COR-L47 (cell line): ENCODE measurements at regions not wholly inside any gene's neighbourhood (a gene's known extent, or its start where the extent isn't known, plus 50 kb on each side); places are given as distances from the start of the nearest gene placed in this dataset.
"Not testable (repeated sequence)": the region's sequence is repeated elsewhere in the genome, so short reads cannot be mapped to it uniquely, and the experiment has no call there.

Source experiments
- DNase-seq: peaks from one replicate; lab custom pipeline; 2025; lab: John Stamatoyannopoulos, UW

DNA sequence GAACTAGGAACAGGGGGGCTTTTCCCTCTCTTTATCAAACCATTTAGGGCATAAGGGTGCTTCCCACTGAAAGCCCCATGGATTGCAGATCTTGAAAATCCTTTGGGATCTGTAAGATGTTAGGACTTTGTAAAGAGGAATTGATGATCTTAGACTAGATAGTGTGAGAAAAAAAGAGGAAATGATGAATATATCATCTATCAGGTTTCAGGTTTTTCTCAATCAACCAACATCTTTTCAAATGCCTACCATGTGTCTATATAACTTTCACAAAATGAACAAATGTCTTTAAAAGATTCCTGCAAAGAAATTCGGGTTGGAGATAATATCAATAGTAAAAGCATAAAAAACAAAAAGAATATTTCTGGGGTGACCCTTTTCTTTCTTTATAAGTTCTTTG lies 50.1 kb downstream of the KCNC4 start:
- no peak for DNase-seq

DNA sequence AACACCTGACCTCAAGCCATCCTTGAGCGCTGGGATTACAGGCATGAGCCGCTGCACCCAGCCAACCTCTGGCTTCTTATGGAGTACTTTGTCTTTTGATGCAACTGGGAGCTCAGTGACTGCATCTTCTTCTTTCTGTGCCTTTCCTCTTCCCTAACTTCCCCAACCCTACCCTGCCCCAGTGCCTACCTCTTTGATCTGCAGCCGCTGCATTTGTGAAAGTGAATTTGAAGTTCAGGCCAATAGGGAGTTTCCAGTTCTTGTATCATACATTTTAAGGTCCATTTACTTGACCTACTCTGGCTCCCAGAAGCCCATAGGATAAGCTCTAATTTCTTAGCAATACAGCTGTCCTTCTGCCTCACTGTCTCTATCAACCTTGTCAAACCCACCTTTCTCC lies 52.2 kb downstream of the KCNC4 start:
- DNase-seq: no peak

DNA sequence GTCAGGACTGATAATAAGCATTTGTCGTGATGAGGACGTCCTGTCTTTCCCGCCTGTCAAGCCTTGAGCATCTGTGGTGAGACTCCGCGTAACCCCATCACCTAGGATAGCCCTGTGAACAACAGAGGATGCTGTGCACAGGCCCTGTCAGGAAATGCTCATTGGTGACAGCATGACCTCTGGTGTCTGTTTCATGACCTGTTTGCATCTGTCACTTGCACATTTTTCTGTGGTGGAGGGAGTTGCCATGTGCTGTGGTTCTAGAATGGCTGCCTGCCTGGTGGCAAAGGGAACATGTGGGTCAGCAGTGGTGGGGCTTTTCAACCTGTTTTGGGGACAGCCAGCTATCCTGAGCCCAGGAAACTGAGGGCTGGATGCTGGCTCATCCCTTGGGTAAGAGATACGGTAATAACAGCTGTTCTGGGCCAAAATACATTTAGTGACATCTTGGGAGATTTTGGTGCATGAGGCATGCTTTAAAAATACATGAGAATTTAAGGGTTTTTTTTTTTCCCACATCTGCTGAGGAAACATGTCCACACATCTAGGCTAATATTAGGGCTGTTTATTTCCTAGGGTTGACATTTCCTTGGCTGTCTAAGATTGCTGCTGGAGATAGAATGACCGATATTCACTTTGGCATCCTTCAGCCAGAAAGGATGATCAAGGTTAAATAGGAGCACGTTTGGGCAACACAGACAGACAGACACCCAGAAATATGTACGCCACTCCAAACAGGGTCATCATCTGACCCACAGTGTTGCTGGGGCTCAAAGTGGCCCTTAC lies 52.9 kb downstream of the KCNC4 start:
- DNase-seq: no peak

DNA sequence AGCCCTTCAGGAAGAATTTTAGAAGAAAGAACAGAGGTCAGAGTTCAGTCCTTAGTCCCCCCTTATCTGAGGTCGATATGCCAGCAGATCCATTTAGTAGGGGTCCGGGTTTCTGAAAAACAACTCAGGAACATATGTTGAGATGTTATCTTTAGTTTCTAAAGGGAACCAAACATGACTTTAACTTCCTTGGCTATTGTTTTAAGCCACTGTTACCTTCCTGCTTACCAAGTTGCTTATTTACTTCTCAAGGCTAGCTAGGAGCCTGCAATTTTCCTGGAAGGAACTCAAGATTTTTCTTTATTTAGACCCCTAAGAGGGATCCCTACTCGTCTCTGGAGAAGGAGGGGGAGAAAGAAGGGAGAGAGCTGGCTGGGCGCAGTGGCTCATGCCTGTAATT lies 54.3 kb downstream of the KCNC4 start:
- no peak for DNase-seq

DNA sequence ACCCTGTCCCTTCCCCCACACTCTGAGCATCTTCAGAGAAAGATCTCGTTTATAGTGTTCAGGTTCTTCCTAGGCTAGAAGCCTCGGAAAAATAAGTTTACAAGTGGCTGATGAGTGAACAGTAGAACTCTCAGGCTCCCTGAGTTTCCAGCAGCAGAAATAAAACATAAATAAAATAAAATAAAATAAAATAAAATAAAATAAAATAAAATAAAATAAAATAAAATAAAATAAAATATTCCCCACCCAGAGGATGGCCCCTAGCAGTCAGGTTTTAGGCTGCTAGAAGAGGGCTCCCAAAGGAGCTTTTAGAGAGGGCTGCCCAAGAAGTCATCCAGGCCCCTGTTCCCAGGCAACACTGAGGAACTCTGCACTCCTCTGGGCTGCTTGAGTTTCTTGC lies 55.1 kb downstream of the KCNC4 start:
- DNase-seq: no peak

DNA sequence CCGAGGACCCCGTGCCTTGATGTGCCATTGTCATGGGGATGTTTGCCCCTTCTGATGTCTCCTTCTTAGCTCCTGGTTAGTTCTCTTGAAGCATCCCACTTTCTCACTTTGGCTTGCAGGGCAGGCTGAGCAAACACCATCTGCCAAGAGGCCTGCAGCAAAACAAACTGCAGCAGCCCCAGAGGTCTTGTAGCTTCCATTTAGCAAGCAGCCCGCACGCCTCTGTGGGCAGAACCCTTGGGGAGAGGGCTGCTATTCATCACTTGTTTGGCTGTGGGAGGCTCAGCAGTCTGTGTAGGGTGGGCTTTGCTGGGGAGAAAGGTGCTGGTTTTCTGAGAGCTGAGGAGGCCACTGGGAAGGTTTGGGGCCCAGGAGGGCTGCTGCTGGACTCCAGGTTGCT lies 56.7 kb downstream of the KCNC4 start:
- no peak for DNase-seq

DNA sequence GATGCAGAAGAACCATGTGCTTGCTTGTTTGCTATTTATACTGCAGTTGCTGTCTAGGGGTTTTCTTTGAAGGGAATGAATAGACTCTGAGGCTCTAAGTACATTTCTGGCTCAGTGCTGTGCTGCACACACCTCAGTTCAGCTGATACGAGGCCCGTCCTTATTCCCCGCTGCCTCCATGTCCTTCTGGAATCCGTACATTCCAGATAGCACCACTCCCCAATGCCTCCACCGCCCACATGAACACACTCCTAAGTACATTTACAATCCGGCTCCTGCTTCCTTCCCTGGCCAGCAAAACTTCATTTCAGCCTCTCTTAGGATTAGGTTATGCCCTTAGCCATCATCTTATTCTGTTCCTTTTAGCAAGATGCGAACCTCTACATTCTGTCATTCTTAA lies 57.1 kb downstream of the KCNC4 start:
- DNase-seq: no peak

DNA sequence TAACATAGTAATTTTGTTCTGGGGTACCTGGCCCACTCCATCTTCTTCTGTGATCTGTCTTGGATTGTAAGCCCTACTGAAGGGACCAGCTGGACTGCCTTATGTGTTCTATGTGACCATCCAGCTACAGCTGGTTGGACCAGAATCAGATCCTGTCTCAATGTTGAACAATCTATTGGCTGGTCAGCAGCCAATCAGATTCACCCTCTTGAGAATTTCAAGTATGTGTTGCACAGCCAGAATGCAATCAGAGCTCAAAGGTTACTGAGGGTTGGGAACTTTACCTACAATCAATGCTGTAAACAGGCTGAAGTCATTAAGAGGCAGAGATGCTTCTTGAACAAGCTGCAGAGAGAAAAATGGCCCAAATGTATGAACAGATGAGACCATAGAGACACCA lies 61.9 kb downstream of the KCNC4 start:
- DNase-seq: no peak

DNA sequence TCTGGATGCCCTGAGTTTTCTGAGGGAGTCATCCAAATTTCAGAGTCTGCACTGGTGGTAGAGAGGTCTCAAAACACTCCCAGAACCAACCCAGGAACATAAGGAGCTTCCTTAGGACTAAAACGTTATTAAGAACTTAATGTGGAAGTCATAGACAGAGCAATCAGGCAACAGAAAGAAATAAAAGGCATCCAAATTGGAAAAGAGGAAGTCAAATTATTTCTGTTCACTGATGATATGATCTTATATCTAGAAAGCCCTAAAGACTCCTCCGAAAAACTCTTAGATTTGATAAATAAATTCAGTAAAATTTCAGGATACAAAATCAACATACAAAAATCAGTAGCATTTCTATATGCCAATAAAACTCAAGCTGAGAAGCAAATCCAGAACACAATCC lies 63.7 kb downstream of the KCNC4 start:
- not testable (repeated sequence) for DNase-seq

DNA sequence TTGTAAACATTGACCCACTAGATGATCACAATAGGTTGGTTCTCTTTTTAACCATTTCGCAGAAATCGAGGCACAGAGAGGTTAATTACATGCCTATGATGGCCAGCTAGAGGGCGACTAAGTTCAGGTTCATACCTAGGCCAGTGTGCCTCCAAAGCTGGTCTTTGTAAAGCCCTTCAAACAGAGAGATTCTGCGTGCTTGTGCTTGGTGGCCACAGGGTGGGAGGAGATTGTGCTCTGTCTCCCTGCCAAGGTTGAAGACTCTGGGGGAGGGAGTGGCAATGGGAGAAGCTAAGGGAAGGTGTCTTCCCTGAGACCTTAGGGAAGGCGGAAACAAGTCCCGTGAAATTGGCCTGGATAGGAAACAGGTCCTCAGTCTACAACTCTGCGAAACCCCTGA lies 59.1 kb upstream of the RBM15 start:
- DNase-seq: no peak

DNA sequence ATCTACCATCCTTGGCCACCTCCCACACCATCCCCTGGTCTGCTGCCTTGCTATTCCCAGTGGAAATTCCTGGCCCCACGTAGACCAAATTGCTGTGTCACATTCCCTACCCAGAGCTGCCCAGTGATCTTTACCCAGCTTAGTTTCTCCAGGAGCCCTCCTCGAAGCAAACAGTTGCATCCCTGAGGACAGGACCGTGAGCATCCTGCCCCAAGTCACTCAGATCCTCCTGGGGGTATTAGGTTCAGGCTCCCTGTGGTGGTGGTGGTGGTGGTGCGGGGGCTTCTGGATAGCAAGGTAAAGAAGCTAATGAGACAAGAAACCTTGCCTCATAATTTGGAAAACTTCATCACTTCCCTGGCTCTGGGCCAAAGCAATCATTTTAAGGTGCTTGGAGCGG lies 58.4 kb upstream of the RBM15 start:
- DNase-seq: no peak

DNA sequence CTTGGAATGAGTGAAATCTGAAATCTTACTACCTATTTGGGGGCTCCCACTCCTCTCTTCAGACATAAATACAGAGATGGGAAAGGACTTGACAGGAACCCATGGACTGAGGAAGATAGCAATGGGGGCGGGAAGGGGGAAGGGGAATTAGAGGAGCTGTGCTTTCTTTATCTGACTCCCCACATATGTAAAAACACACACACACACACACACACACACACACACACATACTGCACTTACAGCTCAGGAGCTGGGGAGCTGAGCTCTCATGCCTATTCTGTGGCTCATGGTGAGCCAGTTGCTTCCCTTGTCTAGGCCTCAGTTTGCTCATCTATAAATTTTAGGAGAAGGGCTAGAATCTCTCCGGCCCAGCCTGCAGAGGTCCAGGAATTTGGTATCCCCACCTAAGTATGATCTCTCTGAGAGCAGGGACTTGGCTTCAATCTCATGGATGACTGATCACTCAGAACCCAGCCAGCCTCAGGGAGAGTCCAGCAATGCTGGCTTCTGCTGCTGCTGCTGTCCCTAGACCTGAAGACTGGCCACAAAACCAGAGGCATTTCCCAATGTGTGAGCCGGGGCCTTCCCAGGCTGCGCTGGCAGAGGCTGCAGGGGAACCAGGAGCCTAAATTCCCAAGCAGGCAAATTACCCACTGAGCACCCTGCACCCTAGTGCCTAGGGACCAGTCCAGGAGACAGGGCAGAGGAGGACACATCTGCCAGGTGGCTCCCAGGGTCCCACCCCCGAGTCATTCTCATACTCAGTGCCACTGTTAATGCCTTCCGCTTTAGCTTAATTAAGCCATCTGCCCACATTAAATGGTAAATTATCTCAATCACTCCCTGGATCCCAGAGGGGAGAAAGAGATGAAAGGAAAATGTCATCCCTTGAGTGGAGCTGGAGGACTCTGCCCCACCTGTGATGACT lies 57.5 kb upstream of the RBM15 start:
- DNase-seq: peak; percentile 73

DNA sequence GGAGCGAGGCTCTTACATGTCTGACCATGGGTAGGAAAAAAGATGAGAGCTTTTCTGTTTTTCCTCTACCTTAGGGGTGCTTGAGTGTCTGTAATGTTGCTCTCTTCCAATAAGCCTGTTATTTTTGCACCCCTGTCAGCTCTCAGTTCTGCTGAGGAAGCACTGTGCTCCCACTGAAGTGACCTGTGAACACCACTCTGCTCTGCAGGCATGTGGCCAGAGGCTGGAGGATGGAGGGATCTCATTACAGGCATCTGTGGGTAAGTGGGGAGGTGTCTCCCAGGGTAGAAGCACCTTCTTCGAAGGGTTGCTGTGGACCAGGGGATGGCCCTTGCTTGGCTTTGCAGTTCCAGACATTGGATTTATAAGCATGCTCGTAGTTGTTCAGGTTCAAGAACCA lies 56.8 kb upstream of the RBM15 start:
- DNase-seq: no peak

DNA sequence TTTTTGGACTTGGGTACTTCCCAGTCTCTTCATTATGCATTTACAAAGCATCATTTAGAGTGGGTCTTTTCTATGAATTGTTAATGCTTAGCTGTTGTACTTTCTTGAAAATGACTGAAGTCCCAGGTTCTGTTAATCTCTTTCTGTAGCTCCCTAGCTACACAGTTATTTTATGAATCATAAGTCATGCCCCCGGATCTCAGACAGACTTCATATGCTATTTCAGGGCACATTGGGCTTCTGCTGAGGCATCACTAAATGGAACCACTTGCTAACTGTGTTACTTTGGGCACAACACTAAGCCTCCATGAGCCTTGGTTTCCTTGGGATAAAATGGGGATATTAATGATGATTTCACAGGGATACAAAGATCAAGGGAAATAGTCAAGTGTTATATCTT lies 55.5 kb upstream of the RBM15 start:
- DNase-seq: no peak

DNA sequence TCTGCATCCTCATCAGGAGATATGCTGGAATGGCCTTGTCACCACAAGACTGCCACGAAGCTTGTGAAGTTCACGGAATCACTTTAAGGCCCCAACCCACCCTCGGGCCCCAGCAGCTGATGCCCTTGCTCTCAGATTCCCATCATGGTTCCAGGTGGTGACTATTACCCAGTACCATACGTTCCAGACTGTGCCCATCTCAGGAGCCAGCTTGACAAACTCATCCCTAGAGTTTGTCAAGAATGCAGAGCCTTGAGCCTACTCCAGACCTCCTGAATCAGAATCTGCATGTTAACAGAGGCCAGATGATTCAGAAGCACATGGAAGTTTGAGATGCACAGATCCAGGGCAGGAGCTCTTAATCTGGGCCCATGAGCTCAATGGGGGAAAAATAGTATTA lies 53.9 kb upstream of the RBM15 start:
- no peak for DNase-seq

DNA sequence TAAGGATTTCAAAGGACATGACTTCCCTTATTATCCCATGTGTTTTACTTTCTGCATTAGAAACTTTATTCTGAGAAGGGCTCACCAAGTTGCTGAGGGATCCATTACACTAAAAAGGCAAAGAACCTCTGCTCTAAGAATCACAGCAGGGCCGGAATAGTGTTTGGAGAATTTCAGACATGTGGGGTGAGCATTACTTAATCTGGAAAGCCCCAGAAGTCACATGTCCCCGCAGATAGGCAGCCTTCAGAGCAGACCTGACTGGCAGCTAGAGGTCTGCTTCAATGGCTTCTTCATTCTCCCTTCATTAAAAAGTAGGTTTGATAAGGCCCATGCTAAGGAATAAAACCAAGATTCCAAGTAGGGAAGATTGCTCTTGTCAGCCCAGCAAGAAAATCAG lies 52.6 kb upstream of the RBM15 start:
- no peak for DNase-seq

DNA sequence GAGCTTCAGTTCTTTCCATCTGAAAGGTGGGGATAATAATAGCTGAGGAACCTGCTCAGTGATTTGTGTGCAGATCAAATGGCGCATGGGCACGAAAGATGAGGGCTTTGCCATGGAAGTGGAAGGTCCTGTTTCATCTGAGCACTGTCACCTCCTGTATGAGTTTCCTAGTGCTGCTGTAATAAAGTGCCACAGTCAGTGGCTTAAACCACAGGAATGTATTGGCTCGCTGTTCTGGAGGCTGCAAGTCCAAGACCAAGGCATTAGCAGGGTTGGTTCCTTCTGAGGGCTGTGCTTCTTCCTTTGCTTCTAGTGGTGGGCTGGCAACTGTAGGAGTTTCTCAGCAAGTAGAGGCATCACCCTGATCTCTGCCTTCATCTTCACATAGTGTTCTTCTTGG lies 51.1 kb upstream of the RBM15 start:
- DNase-seq: no peak
